ENCODE measurements at regions not wholly inside any gene's neighbourhood (a gene's known extent, or its start where the extent isn't known, plus 50 kb on each side); places are given as distances from the start of the nearest gene placed in this dataset.

DNA sequence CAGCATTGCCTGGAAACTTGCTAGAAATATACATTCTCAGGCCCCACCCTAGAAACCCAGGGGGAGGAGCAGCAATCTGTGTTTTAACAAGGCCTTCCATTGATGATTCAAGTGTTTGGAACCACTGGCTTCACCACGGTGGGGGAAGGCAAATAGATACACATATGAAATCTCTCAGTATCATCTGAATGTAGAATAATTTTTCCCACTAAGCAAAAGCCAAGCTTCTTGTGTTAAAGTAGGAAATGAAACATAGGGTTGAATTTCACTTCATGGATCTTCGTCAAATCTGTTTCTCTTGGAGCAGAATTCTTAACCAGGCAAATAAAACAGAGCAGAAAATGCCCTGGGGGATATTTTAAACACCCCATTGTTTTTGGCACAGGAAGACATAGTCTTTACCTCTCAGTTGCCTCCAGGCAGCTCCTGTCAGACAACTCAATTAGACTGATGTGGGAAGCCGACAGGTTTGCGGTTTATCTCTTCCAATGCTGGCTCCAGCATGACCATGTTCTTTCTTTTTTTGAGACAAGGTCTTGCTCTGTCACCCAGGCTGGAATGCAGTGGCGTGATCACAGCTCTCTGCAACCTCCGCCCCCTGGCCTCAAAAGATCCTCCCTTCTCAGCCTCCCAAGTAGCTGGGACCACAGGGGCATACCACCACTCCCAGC lies 213.0 kb downstream of the FOXO1 start:
- no peak for TF ChIP-seq SIN3A (IDR thresholded peaks at IDR 0.05; ENCODE audit: borderline replicate concordance, insufficient read depth, low read length)
- TF ChIP-seq FOXP2 (optimal IDR thresholded peaks at IDR 0.05; ENCODE audit: borderline replicate concordance, extremely low read depth, extremely low read length, insufficient read depth): no peak
- TF ChIP-seq TAF1 (IDR thresholded peaks at IDR 0.05; ENCODE audit: borderline replicate concordance, insufficient read depth, low read length): no peak
- no peak for TF ChIP-seq POLR2AphosphoS5 (IDR thresholded peaks at IDR 0.05; ENCODE audit: low read depth, low read length)
- TF ChIP-seq, protein P1, sequence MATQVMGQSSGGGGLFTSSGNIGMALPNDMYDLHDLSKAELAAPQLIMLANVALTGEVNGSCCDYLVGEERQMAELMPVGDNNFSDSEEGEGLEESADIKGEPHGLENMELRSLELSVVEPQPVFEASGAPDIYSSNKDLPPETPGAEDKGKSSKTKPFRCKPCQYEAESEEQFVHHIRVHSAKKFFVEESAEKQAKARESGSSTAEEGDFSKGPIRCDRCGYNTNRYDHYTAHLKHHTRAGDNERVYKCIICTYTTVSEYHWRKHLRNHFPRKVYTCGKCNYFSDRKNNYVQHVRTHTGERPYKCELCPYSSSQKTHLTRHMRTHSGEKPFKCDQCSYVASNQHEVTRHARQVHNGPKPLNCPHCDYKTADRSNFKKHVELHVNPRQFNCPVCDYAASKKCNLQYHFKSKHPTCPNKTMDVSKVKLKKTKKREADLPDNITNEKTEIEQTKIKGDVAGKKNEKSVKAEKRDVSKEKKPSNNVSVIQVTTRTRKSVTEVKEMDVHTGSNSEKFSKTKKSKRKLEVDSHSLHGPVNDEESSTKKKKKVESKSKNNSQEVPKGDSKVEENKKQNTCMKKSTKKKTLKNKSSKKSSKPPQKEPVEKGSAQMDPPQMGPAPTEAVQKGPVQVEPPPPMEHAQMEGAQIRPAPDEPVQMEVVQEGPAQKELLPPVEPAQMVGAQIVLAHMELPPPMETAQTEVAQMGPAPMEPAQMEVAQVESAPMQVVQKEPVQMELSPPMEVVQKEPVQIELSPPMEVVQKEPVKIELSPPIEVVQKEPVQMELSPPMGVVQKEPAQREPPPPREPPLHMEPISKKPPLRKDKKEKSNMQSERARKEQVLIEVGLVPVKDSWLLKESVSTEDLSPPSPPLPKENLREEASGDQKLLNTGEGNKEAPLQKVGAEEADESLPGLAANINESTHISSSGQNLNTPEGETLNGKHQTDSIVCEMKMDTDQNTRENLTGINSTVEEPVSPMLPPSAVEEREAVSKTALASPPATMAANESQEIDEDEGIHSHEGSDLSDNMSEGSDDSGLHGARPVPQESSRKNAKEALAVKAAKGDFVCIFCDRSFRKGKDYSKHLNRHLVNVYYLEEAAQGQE (IDR thresholded peaks at IDR 0.05; ENCODE audit: insufficient read depth in 1 of 2, low read depth in 2 of 2, low read length in 2 of 2): no peak

DNA sequence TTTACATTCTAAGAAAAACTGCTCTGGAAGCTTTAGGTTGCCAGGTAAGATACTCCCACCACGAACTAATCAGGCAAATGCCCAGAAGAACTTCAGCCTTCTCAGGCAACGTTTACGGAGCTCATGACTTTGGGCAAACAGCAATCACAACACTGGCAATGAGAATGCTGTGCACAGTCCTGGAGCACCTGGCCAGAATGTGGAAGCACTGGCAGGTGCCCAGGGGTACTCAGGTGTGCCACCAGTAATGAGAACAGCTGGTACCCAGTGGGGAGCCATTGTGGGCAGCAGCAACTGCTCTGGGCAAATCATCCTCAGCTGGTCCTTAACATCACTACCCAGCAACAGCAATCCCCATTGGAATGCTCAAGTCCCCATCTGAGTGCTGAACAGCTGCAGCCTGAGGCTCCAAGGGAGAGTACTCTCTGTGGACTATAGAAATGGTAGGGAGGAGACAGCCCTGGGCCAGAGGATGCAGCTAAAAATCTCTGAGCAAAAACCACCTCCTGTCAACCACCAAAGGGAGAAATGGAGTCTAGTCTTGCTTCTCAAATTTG lies 210.0 kb downstream of the FOXO1 start:
- no peak for TF ChIP-seq FOXP2 (optimal IDR thresholded peaks at IDR 0.05; ENCODE audit: borderline replicate concordance, extremely low read depth, extremely low read length, insufficient read depth)
- TF ChIP-seq SIN3A (IDR thresholded peaks at IDR 0.05; ENCODE audit: borderline replicate concordance, insufficient read depth, low read length): no peak

DNA sequence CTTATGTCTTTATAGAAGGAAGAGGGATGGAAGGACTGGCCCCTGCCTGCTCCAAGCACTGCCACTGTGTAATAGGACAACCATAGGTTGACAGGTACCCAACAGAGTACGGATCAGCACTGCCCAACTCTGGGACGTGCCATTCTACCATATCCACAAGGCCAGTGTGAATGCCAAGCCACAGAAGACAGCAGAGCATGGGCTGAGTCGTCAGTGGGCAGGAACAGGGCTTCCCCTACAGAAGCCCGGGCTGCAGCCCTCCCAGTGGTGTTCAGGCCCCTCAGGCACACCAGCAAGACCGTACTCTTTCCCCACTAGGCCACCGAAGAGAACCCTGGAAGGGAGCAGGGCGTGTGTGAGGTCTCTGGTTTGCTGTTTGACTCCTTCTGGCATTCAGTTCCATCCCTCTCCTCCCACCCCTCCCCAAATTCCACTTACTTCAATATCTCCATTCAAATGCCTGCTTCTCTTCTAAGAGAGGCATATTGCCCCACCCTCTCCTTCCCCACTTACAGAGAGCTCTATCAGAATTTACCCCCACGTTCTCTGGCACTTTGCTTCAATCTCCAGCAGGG lies 209.4 kb downstream of the FOXO1 start:
- TF ChIP-seq, protein P1 (IDR thresholded peaks at IDR 0.05; ENCODE audit: insufficient read depth in 1 of 2, low read depth in 2 of 2, low read length in 2 of 2): no peak
- TF ChIP-seq POLR2AphosphoS5 (IDR thresholded peaks at IDR 0.05; ENCODE audit: low read depth, low read length) (no peak), FOXP2 (optimal IDR thresholded peaks at IDR 0.05; ENCODE audit: borderline replicate concordance, extremely low read depth, extremely low read length, insufficient read depth) (no peak), SIN3A (IDR thresholded peaks at IDR 0.05; ENCODE audit: borderline replicate concordance, insufficient read depth, low read length) (no peak), TAF1 (IDR thresholded peaks at IDR 0.05; ENCODE audit: borderline replicate concordance, insufficient read depth, low read length) (no peak)

DNA sequence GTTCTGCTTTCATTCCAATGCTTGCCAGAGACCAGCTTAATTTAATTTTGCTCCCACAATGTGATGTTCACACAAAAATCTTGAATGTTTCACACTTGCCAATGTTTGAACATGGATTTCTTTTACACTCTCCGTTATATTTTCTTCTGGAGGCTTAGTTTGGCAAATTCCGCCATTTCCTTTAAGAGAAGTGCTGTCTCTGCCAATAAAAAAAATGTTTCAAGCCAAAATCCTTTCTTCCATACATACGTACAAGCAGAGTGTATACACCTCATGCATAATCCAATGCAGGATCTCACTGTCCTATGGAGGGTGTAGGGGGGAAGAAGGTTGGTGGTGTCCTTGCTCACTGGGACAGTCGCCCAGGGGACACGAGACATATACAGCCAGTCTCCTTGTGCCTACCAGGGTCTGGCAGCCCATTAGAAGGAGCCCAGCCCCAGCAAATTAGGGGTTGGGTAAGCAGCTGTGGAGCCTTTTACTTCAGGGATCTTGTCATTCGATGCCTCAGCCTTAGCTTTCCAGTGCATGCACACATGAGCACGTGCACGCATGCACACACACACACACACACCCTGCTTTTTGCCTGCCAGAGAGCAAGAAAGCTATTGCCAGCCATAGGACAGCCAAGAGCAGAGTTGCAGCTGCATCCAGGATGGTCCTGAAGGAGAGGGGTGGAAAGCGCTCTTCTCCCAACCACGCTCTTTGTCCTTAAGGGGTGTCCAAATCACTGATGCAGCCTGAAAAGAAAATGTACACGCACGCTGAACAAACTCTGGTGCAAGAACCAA lies 208.3 kb downstream of the FOXO1 start:
- TF ChIP-seq FOXP2 (optimal IDR thresholded peaks at IDR 0.05; ENCODE audit: borderline replicate concordance, extremely low read depth, extremely low read length, insufficient read depth): no peak

DNA sequence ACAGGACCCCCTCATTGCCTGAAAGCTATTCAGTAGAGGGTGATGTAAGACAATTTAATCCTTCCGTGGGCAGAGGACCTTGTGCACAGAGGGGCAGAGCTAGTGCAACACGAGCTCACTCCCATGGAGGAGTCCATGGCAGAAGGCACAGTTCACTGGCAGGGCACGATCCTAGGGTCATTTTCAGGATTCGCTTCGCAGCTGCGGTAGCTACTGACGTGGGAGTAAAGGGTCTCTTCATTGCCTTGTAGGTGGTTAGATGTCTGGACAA lies 207.8 kb downstream of the FOXO1 start:
- TF ChIP-seq FOXP2 (optimal IDR thresholded peaks at IDR 0.05; ENCODE audit: borderline replicate concordance, extremely low read depth, extremely low read length, insufficient read depth) (no peak), SIN3A (IDR thresholded peaks at IDR 0.05; ENCODE audit: borderline replicate concordance, insufficient read depth, low read length) (no peak), POLR2AphosphoS5 (IDR thresholded peaks at IDR 0.05; ENCODE audit: low read depth, low read length) (no peak), TAF1 (IDR thresholded peaks at IDR 0.05; ENCODE audit: borderline replicate concordance, insufficient read depth, low read length) (no peak)
- TF ChIP-seq, protein P1 (IDR thresholded peaks at IDR 0.05; ENCODE audit: insufficient read depth in 1 of 2, low read depth in 2 of 2, low read length in 2 of 2): no peak

DNA sequence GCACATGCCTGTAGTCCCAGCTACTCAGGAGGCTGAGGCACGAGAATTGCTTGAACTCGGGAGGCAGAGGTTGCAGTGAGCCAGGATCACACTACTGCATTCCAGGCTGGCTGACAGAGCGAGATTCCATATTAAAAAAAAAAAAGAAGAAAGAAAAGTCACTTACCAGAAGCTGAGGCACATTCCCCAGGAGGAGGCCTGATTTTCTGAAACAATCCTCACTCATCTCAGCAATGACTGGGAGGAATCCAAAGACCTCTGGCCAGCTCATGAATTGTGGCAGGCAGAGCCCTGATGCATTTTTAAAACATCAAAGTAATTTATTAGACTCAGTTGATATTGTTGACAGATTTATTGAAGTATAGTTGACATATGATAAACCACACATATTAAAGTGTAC lies 206.3 kb downstream of the FOXO1 start:
- TF ChIP-seq SIN3A (IDR thresholded peaks at IDR 0.05; ENCODE audit: borderline replicate concordance, insufficient read depth, low read length) (no peak), FOXP2 (optimal IDR thresholded peaks at IDR 0.05; ENCODE audit: borderline replicate concordance, extremely low read depth, extremely low read length, insufficient read depth) (no peak), POLR2AphosphoS5 (IDR thresholded peaks at IDR 0.05; ENCODE audit: low read depth, low read length) (no peak), TAF1 (IDR thresholded peaks at IDR 0.05; ENCODE audit: borderline replicate concordance, insufficient read depth, low read length) (no peak)
- TF ChIP-seq, protein P1 (IDR thresholded peaks at IDR 0.05; ENCODE audit: insufficient read depth in 1 of 2, low read depth in 2 of 2, low read length in 2 of 2): no peak

All from PFSK-1 (cell line).